PC-3 (cell line): ENCODE measurements at regions not wholly inside any gene's neighbourhood (a gene's known extent, or its start where the extent isn't known, plus 50 kb on each side); places are given as distances from the start of the nearest gene placed in this dataset.

Experiments used
- ATAC-seq: fragments of 200-7000 bp; cut with Tn5 transposase; 2 replicates; pipeline ENCODE4 v1.9.1; 2020; ENCODE audit warnings: mild to moderate bottlenecking, moderate library complexity
- BruUV-seq: library from RNA; stranded (reverse); fragments of 400-500 nt; replicated peaks from 2 replicates; lab custom pipeline; 2021; lab: Mats Ljungman, UMichigan
- CTCF ChIA-PET: fragments of 300-600 bp; sonication (Branson Sonifier 250); formaldehyde crosslinking; loops from one replicate; lab custom pipeline; 2022; ENCODE audit warnings: antibody characterized with exemption; lab: Charles Lee
- POLR2A ChIA-PET: fragments of 300-600 bp; sonication (Branson Sonifier 250); formaldehyde crosslinking; loops from one replicate; lab custom pipeline; 2022; ENCODE audit warnings: antibody characterized with exemption; ENCODE audit not compliant: unreplicated experiment; lab: Charles Lee
- DNase-seq: peaks from one replicate; pipeline ENCODE4 v3.0.0-alpha.2; 2015
- H2AFZ ChIP-seq: fragments of 300-600 bp; sonication (generic); 2 replicates; pipeline ENCODE4 v1.6.0; 2016; ENCODE audit warnings: antibody characterized with exemption, low read length
- H3F3A ChIP-seq: fragments of 300-600 bp; sonication (generic); one replicate; pipeline ENCODE4 v1.6.0; 2017; ENCODE audit warnings: antibody characterized with exemption, low read length, control low read depth, mild to moderate bottlenecking; ENCODE audit not compliant: unreplicated experiment
- H3K27ac ChIP-seq: fragments of 300-600 bp; sonication (generic); 2 replicates; pipeline ENCODE4 v1.5.1; 2016; ENCODE audit warnings: mild to moderate bottlenecking, low read length
- H3K27me3 ChIP-seq: fragments of 300-600 bp; sonication (generic); 2 replicates; pipeline ENCODE4 v1.6.1; 2016; ENCODE audit warnings: low read length, mixed read lengths
- H3K36me3 ChIP-seq: fragments of 300-600 bp; sonication (generic); 2 replicates; pipeline ENCODE4 v1.6.1; 2016; ENCODE audit warnings: low read depth, mixed run types, low read length, mixed read lengths
- H3K4me1 ChIP-seq: fragments of 300-600 bp; sonication (generic); 2 replicates; pipeline ENCODE4 v1.5.1; 2016; ENCODE audit warnings: low read length; ENCODE audit not compliant: insufficient read depth
- H3K4me2 ChIP-seq: fragments of 300-600 bp; sonication (generic); 2 replicates; pipeline ENCODE4 v1.6.0; 2016; ENCODE audit warnings: low read length
- H3K4me3 ChIP-seq: fragments of 300-600 bp; sonication (generic); 2 replicates; pipeline ENCODE4 v1.5.1; 2016; ENCODE audit warnings: mild to moderate bottlenecking, low read length, mixed read lengths
- H3K79me2 ChIP-seq: fragments of 300-600 bp; sonication (generic); 2 replicates; pipeline ENCODE4 v1.6.1; 2017; ENCODE audit warnings: low read length, mixed read lengths
- H3K9ac ChIP-seq: fragments of 300-600 bp; sonication (generic); 2 replicates; pipeline ENCODE4 v1.6.0; 2016; ENCODE audit warnings: mild to moderate bottlenecking, low read length
- H3K9me2 ChIP-seq: fragments of 300-600 bp; sonication (generic); replicated peaks from 2 replicates; pipeline ENCODE4 v1.6.1; 2016; ENCODE audit warnings: mixed run types, low read length, mixed read lengths
- H3K9me3 ChIP-seq: fragments of 300-600 bp; sonication (generic); 2 replicates; pipeline ENCODE4 v1.6.1; 2016; ENCODE audit warnings: low read length, mixed read lengths
- H4K20me1 ChIP-seq: fragments of 300-600 bp; sonication (generic); 2 replicates; pipeline ENCODE4 v1.6.1; 2016; ENCODE audit warnings: low read length, mixed read lengths
- EZH2 ChIP-seq: fragments of 300-600 bp; sonication (generic); IDR thresholded peaks from one replicate; pipeline ENCODE4 v1.6.1; 2017; ENCODE audit warnings: antibody characterized with exemption, mild to moderate bottlenecking, low read length; ENCODE audit not compliant: unreplicated experiment
- EZH2phosphoT487 ChIP-seq: fragments of 300-600 bp; sonication (generic); IDR thresholded peaks from 2 replicates; pipeline ENCODE4 v1.6.1; 2018; ENCODE audit warnings: mild to moderate bottlenecking, antibody characterized with exemption, low read length, borderline replicate concordance
- intact Hi-C: fragments of 100-400 bp; cut with micrococcal nuclease; formaldehyde crosslinking; loops from 2 replicates; pipeline ENCODE4 v1.9.0; 2023
- TF ChIP-seq, protein P1 (sequence below): fragments of 300-600 bp; sonication (generic); conservative IDR thresholded peaks from 2 replicates; pipeline ENCODE4 v1.5.1; 2017; ENCODE audit warnings: antibody characterized with exemption, low read depth, mild to moderate bottlenecking, low read length

DNA sequence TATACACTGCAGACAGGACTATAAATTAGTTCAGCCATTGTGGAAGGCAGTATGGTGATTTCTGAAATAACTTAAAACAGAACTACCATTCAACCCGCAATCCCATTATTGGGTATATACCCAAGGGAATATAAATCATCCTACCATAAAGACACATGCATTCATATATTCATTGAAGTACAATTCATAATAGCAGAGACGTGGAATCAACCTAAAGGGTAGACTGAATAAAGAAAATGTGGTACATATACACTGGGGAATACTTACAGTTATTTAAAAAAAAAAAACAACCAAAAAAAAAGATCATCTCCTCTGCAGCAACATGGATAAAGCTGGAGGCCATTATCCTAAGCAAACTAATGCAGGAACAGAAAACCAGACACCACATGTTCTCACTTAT lies 473.9 kb downstream of the TRHDE start:
- POLR2A ChIA-PET: no interaction called here
- BruUV-seq: no TSS peak

GRCh38 chr12:72747111-72747849 lies 475.1 kb downstream of the TRHDE start:
- DNase-seq (peak; percentile 6), ATAC-seq (no peak)
- Histone ChIP-seq H3K9me2 (no peaks in the 10 kb centered on the region), H4K20me1 (no peaks in the 10 kb centered on the region), H3K79me2 (no peaks in the 10 kb centered on the region), H3K27ac (no peak overlapping the region), H3K4me1 (no peaks in the 10 kb centered on the region), H3K27me3 (no peaks in the 10 kb centered on the region), H3K4me2 (no peak overlapping the region), H3K4me3 (no peak overlapping the region), H3K36me3 (no peaks in the 10 kb centered on the region), H3K9ac (no peak overlapping the region), H3F3A (no peaks in the 10 kb centered on the region), H3K9me3 (0 out of 2 replicates have a peak, but pooled peaks cover 8% of the 10 kb centered on the region), H2AFZ (no peak overlapping the region)
- BruUV-seq: no TSS peak
- no peak for TF ChIP-seq EZH2phosphoT487
- TF ChIP-seq EZH2: no peak
- TF ChIP-seq, protein P1, sequence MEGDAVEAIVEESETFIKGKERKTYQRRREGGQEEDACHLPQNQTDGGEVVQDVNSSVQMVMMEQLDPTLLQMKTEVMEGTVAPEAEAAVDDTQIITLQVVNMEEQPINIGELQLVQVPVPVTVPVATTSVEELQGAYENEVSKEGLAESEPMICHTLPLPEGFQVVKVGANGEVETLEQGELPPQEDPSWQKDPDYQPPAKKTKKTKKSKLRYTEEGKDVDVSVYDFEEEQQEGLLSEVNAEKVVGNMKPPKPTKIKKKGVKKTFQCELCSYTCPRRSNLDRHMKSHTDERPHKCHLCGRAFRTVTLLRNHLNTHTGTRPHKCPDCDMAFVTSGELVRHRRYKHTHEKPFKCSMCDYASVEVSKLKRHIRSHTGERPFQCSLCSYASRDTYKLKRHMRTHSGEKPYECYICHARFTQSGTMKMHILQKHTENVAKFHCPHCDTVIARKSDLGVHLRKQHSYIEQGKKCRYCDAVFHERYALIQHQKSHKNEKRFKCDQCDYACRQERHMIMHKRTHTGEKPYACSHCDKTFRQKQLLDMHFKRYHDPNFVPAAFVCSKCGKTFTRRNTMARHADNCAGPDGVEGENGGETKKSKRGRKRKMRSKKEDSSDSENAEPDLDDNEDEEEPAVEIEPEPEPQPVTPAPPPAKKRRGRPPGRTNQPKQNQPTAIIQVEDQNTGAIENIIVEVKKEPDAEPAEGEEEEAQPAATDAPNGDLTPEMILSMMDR: no peak
- POLR2A ChIA-PET: interaction anchor here (0.5 kb wide), 1 partner anchor 13 kb away, joined by 3 read pairs; no protein-coding TSS in a partner anchor
- intact Hi-C loops: no loop called here
- CTCF ChIA-PET: no interaction called here

More for the DNA sequence above, 473.9 kb downstream of the TRHDE start:
- H3K4me3 ChIP-seq: no peak overlapping the region
- no peak for DNase-seq
- no peaks in the 10 kb centered on the region for H3K4me1 ChIP-seq
- H3K27ac ChIP-seq: no peak overlapping the region
- no peaks in the 10 kb centered on the region for H3K79me2 ChIP-seq
- H3K9ac ChIP-seq: no peak overlapping the region
- H2AFZ ChIP-seq: no peak overlapping the region
- H3K9me3 ChIP-seq: 0 out of 2 replicates have a peak, but pooled peaks cover 14% of the 10 kb centered on the region
- no peak for TF ChIP-seq EZH2
- TF ChIP-seq, protein P1: no peak
- no peak for TF ChIP-seq EZH2phosphoT487
- H3K27me3 ChIP-seq: no peaks in the 10 kb centered on the region
- H3F3A ChIP-seq: no peaks in the 10 kb centered on the region
- no peaks in the 10 kb centered on the region for H3K9me2 ChIP-seq
- H3K36me3 ChIP-seq: no peaks in the 10 kb centered on the region
- no peak overlapping the region for H3K4me2 ChIP-seq
- ATAC-seq: no peak
- intact Hi-C loops: no loop called here
- H4K20me1 ChIP-seq: no peaks in the 10 kb centered on the region
- CTCF ChIA-PET: no interaction called here

GRCh38 chr12:72748971-72749370 lies 476.8 kb downstream of the TRHDE start:
- Histone ChIP-seq H3K9ac (no peak overlapping the region), H2AFZ (no peak overlapping the region), H3K9me3 (no peaks in the 10 kb centered on the region), H3K27ac (no peak overlapping the region), H4K20me1 (no peaks in the 10 kb centered on the region), H3K36me3 (no peaks in the 10 kb centered on the region), H3K4me2 (no peak overlapping the region), H3K27me3 (no peaks in the 10 kb centered on the region), H3K79me2 (no peaks in the 10 kb centered on the region), H3K9me2 (no peaks in the 10 kb centered on the region), H3F3A (no peaks in the 10 kb centered on the region), H3K4me3 (no peak overlapping the region), H3K4me1 (no peaks in the 10 kb centered on the region)
- TF ChIP-seq, protein P1: no peak
- TF ChIP-seq EZH2 (no peak), EZH2phosphoT487 (no peak)
- DNase-seq (no peak), ATAC-seq (no peak)
- no TSS peak for BruUV-seq
- POLR2A ChIA-PET: no interaction called here
- CTCF ChIA-PET: no interaction called here
- intact Hi-C loops: no loop called here
